ENCODE measurements at regions not wholly inside any gene's neighbourhood (a gene's known extent, or its start where the extent isn't known, plus 50 kb on each side); places are given as distances from the start of the nearest gene placed in this dataset.
A peak's percentile ranks its signal among the peaks of the same experiment; 100 is the strongest.

DNA sequence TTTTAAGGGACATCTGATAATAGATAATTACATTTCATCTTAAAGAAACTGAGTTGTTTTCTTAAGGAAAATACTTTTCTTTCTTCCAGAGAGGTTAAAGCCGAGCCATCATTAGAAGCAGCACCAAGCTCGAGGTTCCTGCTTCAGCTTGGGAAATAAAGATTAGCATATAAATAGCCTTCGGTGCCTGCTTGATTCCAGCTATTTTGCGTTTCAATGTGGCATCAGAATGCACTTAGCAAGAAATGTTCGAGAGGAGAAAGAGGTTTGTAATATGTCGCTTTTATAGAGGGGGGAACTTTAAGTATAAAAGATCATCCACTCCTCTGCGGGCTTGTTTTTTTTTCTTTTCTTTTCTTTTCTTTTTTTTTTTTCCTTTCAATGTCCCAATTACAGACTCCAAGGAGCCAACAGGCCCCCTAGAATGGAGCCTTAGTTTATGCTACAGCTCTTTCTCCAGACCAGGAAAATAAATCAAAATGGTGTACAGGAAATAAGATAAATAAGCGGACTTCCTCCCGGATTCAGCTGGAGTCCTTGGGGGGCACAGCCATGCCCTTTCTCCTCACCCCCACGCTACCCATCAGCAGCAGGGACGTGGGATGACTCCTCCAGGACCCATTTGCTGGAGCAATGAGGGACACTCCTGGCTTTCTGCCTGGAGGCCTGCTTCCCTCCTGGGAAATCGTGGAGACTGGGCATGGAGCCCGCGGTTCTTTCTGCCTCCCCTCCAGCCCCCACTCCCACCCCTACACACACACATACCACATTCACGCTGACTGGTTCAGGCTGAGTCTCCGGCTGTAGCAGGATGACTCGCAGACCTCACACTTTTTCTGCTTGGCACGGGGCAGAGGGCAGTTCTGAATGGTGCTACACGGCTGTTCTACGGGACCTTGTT is 131.6 kb downstream of the RRAGC start:
- no peak for TF ChIP-seq ZFX (IDR thresholded peaks at IDR 0.05)
- TF ChIP-seq CTCF (conservative IDR thresholded peaks at IDR 0.05) = no peak
- no peak overlapping the region for H3K27ac ChIP-seq

DNA sequence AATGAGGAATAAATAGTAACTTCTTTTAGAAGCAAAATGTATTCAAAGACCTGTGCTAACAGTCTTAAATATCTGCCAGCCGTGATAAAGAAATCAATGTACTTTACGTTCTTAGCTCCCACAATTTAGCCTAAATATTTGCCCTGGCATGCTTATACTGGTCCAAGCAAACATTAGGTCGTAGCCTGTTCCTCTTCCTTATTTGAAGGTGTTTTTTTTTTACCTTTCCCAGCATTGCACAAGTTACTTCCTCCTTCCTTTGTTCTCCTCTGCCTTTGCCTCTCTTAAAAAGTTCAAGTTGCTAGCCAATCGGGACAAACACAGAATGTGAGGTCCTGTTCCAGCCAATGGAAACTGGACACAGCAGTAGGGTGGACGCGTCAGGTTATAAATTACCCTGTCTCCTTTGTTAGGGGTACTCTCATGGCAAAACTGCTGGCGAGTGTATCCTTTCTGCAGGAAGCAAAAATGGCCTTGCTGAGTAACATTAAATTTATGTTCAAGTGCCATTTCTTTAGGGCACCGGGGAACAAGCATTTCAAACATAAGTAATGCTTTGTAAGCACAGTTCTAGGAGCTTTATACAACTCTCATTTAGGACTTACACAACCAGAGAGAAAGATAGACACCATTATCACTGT is 134.1 kb downstream of the RRAGC start:
- H3K27ac ChIP-seq = peak overlapping the region; percentile 66

DNA sequence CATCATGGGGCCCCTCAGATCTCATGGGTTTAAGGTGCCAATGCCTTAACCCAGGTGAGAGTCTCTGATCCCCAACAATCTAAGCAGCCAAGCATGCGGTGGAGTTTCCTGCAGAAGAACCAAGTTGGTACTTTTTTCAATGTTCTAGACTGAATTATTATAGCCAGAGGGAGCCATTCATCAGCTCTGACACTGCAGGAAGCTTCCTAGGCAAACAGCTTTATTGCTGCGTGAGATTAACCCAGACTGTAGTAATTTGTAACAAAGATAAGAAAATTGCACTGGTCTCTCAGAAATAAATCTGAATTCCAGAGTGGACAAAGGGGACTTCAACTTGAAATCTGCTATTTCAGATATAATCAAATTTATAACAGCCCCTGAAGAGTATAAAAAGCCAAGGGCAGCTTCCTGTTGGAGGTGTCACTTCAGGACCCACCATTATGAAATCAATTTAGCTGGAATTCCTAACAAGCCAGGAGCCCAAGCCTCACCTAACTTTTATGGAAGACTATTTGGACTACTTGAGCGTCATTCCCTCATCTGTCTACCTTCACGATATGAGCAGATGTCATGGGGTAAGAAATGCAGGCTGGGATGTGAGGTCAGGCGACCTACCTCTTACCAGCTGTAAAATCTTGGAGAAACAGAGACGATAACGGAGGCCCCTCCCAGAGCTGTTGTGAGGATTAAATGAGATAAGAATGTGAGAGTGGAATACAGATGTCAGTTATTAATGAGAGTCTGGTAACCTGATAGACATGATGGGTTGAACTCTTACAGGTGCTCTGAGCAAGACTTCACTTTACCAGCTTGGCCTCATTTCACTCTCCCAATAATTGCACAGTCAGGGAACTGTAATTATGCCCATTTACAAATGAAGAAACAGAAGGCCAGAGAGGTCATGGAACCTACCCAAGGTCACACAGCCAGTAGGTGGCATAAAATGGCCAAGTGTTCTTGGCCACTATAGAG is 135.1 kb downstream of the RRAGC start:
- peak; percentile 11; the same call in 1 of the 2 replicates for TF ChIP-seq CTCF (conservative IDR thresholded peaks at IDR 0.05)
- TF ChIP-seq ZFX (IDR thresholded peaks at IDR 0.05) = no peak
- peak overlapping the region; percentile 66 for H3K27ac ChIP-seq

DNA sequence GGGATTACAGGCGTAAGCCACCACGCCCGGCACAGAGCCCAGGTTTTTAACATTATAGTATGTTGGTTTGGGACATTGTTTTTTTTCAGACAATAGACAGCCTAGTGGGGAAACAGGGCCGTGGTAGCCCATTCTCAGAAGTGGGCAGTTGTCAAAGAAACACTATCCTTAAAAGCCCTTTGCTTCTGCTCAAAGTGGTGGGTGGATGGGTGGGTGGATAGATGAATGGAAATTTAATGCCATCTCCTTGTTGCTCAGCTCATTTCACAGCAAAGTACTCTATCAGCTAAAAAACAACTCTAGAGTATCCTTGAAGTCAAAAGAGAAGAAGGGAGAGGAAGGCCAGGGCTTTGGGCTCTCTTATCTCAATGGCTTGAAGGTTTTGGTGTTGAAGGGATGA is 137.8 kb downstream of the RRAGC start:
- no peak for TF ChIP-seq ZFX (IDR thresholded peaks at IDR 0.05)
- no peak for TF ChIP-seq CTCF (conservative IDR thresholded peaks at IDR 0.05)
- H3K27ac ChIP-seq = no peak overlapping the region

DNA sequence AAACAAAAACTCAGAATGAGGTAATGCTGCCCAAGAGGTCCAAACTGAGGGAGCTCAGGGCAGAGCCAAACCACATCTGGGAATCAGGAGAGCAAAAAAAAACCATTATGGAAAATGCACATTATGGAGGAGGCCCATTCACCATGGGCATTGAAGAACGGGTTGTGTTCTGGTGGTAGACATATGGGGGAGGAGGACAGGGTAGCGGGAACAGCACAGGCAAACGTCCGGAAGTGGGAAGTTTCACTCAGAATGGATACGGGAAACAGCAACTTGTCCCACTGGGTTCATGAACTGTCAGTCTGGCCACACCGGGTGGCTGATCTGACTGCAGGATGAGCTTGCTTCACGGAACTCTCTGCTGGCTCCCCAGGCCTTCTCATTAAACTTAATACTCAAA is 139.7 kb downstream of the RRAGC start:
- TF ChIP-seq ZFX (IDR thresholded peaks at IDR 0.05) (no peak), CTCF (conservative IDR thresholded peaks at IDR 0.05) (no peak)
- no peak overlapping the region for H3K27ac ChIP-seq

DNA sequence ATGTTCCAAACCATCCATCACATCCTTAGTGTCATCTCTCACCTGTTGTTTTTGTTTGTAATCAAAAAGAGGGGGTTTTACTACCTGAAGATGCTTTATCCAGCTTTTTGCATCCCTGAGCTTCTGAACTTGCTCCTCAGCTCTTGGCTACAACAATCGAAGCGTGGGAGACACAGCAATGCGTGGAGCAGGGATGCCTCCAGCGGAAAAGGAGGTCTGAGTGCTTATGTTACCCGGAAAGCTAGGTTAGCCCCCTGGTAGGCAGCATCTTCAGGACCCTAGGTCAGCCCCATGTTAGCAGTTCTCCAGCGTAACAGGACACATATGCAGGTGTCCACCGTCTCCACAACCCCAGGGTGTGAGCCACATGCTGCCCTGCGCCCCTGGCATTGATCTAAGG is 141.5 kb downstream of the RRAGC start:
- H3K27ac ChIP-seq = no peak overlapping the region

DNA sequence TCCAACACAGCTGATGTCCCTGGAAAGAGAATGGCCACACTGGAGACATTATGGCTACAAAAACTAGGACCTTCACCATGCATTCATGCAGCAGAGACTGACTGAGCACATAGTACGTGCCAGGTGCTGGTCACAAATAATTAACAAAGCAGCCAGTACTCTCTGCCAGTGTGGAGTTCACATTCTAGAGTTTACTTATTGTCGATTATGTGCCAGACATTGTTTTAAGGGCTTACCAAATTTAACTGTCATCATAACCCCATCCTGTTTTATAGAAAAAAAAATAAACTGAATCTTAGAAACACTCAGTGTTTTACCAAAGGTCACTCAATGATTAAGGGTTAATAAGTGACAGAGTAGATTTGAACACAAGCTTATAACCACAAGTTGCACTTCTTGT is 143.3 kb downstream of the RRAGC start:
- TF ChIP-seq CTCF (conservative IDR thresholded peaks at IDR 0.05) (no peak), ZFX (IDR thresholded peaks at IDR 0.05) (no peak)
- no peak overlapping the region for H3K27ac ChIP-seq

More for the DNA sequence above, 141.5 kb downstream of the RRAGC start:
- no peak for TF ChIP-seq ZFX (IDR thresholded peaks at IDR 0.05)

GRCh38 chr1:38715415-38715814 is 144.2 kb downstream of the RRAGC start:
- no peak for TF ChIP-seq ZFX (IDR thresholded peaks at IDR 0.05)

More at GRCh38 chr1:38715415-38715814, 144.2 kb downstream of the RRAGC start:
- no peak overlapping the region for H3K27ac ChIP-seq
